H9 (cell line): ENCODE measurements at regions not wholly inside any gene's neighbourhood (a gene's known extent, or its start where the extent isn't known, plus 50 kb on each side); places are given as distances from the start of the nearest gene placed in this dataset.

ENCODE experiments used
- DNase-seq: peaks from one replicate; pipeline ENCODE4 v3.0.0-alpha.2; 2017
- H2AFZ ChIP-seq: one replicate; pipeline ENCODE4 v1.6.1; 2013; ENCODE audit warnings: mild to moderate bottlenecking, low read length, control low read depth, moderate library complexity
- H2AK5ac ChIP-seq: 2 replicates; pipeline ENCODE4 v1.6.1; 2013; ENCODE audit warnings: low read length, control low read depth, mixed read lengths; ENCODE audit not compliant: insufficient read length
- H2BK120ac ChIP-seq: one replicate; pipeline ENCODE4 v1.6.1; 2013; ENCODE audit warnings: low read depth, mild to moderate bottlenecking, low read length, control low read depth, inconsistent platforms; ENCODE audit not compliant: poor library complexity, severe bottlenecking
- H2BK12ac ChIP-seq: 2 replicates; pipeline ENCODE4 v1.6.1; 2013; ENCODE audit warnings: low read length, control low read depth, mixed read lengths, low read depth; ENCODE audit not compliant: insufficient read length
- H2BK15ac ChIP-seq: 2 replicates; pipeline ENCODE4 v1.6.1; 2013; ENCODE audit warnings: low read depth, low read length, control low read depth
- H2BK20ac ChIP-seq: one replicate; pipeline ENCODE4 v1.6.1; 2013; ENCODE audit warnings: low read depth, mild to moderate bottlenecking, low read length, control low read depth, inconsistent platforms; ENCODE audit not compliant: poor library complexity, severe bottlenecking
- H2BK5ac ChIP-seq: 2 replicates; pipeline ENCODE4 v1.6.1; 2013; ENCODE audit warnings: low read length, control low read depth, mixed read lengths; ENCODE audit not compliant: insufficient read length
- H3K14ac ChIP-seq: 2 replicates; pipeline ENCODE4 v1.6.1; 2013; ENCODE audit warnings: low read length, control low read depth; ENCODE audit not compliant: insufficient read depth
- H3K18ac ChIP-seq: 2 replicates; pipeline ENCODE4 v1.6.1; 2013; ENCODE audit warnings: low read depth, mild to moderate bottlenecking, mixed read lengths, low read length, control low read depth; ENCODE audit not compliant: insufficient read length
- H3K23ac ChIP-seq: 2 replicates; pipeline ENCODE4 v1.6.1; 2013; ENCODE audit warnings: low read length, control low read depth, mixed read lengths, low read depth; ENCODE audit not compliant: insufficient read length
- H3K23me2 ChIP-seq: 2 replicates; pipeline ENCODE4 v1.6.1; 2013; ENCODE audit warnings: low read depth, mild to moderate bottlenecking, mixed read lengths, low read length, control low read depth; ENCODE audit not compliant: insufficient read length, poor library complexity, severe bottlenecking
- H3K27ac ChIP-seq: 2 replicates; pipeline ENCODE4 v1.5.1; 2013; ENCODE audit warnings: low read length, control low read depth, mixed read lengths, low read depth; ENCODE audit not compliant: insufficient read length
- H3K27me3 ChIP-seq: 2 replicates; pipeline ENCODE4 v1.6.1; 2013; ENCODE audit warnings: low read length, control low read depth, inconsistent platforms; ENCODE audit not compliant: insufficient read depth
- H3K4ac ChIP-seq: 2 replicates; pipeline ENCODE4 v1.6.1; 2013; ENCODE audit warnings: low read depth, mild to moderate bottlenecking, control low read depth, inconsistent platforms, low read length, moderate library complexity
- H3K4me1 ChIP-seq: 2 replicates; pipeline ENCODE4 v1.6.1; 2013; ENCODE audit warnings: low read length, control low read depth, inconsistent platforms; ENCODE audit not compliant: insufficient read depth
- H3K4me2 ChIP-seq: 2 replicates; pipeline ENCODE4 v1.6.1; 2013; ENCODE audit warnings: low read length, control low read depth, mixed read lengths; ENCODE audit not compliant: insufficient read length, insufficient read depth
- H3K56ac ChIP-seq: 2 replicates; pipeline ENCODE4 v1.6.1; 2013; ENCODE audit warnings: low read depth, mild to moderate bottlenecking, mixed read lengths, low read length, control low read depth; ENCODE audit not compliant: insufficient read length
- H3K79me1 ChIP-seq: 2 replicates; pipeline ENCODE4 v1.6.1; 2013; ENCODE audit warnings: low read depth, mild to moderate bottlenecking, moderate library complexity, low read length, control low read depth, inconsistent platforms; ENCODE audit not compliant: insufficient read depth, poor library complexity, severe bottlenecking
- H3K79me2 ChIP-seq: 2 replicates; pipeline ENCODE4 v1.6.1; 2013; ENCODE audit warnings: low read length, control low read depth, inconsistent platforms; ENCODE audit not compliant: insufficient read depth
- H3K9ac ChIP-seq: 2 replicates; pipeline ENCODE4 v1.6.1; 2013; ENCODE audit warnings: low read length, control low read depth, mixed read lengths; ENCODE audit not compliant: insufficient read length; ENCODE audit errors: extremely low read depth
- H3K9me3 ChIP-seq: one replicate; pipeline ENCODE4 v1.6.1; 2013; ENCODE audit warnings: low read depth, low read length, inconsistent platforms; ENCODE audit not compliant: control insufficient read depth
- H3T11ph ChIP-seq: one replicate; pipeline ENCODE4 v1.6.1; 2013; ENCODE audit warnings: mild to moderate bottlenecking, low read length, control low read depth, inconsistent platforms
- H4K20me1 ChIP-seq: one replicate; pipeline ENCODE4 v1.6.1; 2013; ENCODE audit not compliant: control insufficient read depth, insufficient read length, insufficient read depth
- H4K5ac ChIP-seq: 2 replicates; pipeline ENCODE4 v1.6.1; 2013; ENCODE audit warnings: low read depth, mild to moderate bottlenecking, mixed read lengths, low read length, control low read depth; ENCODE audit not compliant: insufficient read length
- H4K8ac ChIP-seq: replicated peaks from 2 replicates; pipeline ENCODE4 v1.6.1; 2013; ENCODE audit warnings: low read length, control low read depth, mixed read lengths, low read depth; ENCODE audit not compliant: insufficient read length
- H4K91ac ChIP-seq: 2 replicates; pipeline ENCODE4 v1.6.1; 2013; ENCODE audit warnings: low read depth, mild to moderate bottlenecking, moderate library complexity, mixed read lengths, low read length, control low read depth; ENCODE audit not compliant: insufficient read length
- H3K27ac Mint-ChIP-seq, 3 experiments: 2 replicates in 2 of 3; 3 replicates in 1 of 3; pipeline ENCODE4 v1.8.0; 2020 to 2021; ENCODE audit warnings: mixed read lengths in 3 of 3, mild to moderate bottlenecking in 1 of 3, moderate library complexity in 1 of 3
- H3K27me3 Mint-ChIP-seq: 2 replicates; pipeline ENCODE4 v1.8.0; 2021; ENCODE audit warnings: low read depth, mild to moderate bottlenecking, moderate library complexity, mixed read lengths
- H3K36me3 Mint-ChIP-seq, 3 experiments: 2 replicates in 2 of 3; 3 replicates in 1 of 3; pipeline ENCODE4 v1.8.0; 2020 to 2021; ENCODE audit warnings: low read depth in 3 of 3, mixed read lengths in 3 of 3; ENCODE audit not compliant: insufficient read depth in 1 of 3
- H3K4me1 Mint-ChIP-seq, 2 experiments: 2 replicates each; pipeline ENCODE4 v1.8.0; 2020; ENCODE audit warnings: mixed read lengths in 2 of 2
- H3K4me3 Mint-ChIP-seq, 2 experiments: 2 replicates in 1 of 2; 3 replicates in 1 of 2; pipeline ENCODE4 v1.8.0; 2020 to 2021; ENCODE audit warnings: mild to moderate bottlenecking in 2 of 2, mixed read lengths in 2 of 2, moderate library complexity in 1 of 2
- H3K9me3 Mint-ChIP-seq, 2 experiments: 2 replicates in 1 of 2; 3 replicates in 1 of 2; pipeline ENCODE4 v1.8.0; 2020; ENCODE audit warnings: mild to moderate bottlenecking in 2 of 2, mixed read lengths in 2 of 2, moderate library complexity in 1 of 2
- CTCF ChIP-seq: fragments of 200-600 bp; sonication (generic); conservative IDR thresholded peaks from 3 replicates; pipeline ENCODE4 v1.8.0; 2021; ENCODE audit warnings: antibody characterized with exemption, mild to moderate bottlenecking
- WGBS: extraction: QIAGEN DNeasy Blood & Tissue Kit; methylation state at CpG from one replicate; pipeline ENCODE4 v1.1.7; 2013; ENCODE audit warnings: missing lambda C conversion rate, low lambda C conversion rate, mixed read lengths; ENCODE audit not compliant: insufficient read length; ENCODE audit errors: extremely low coverage; 5-methylcytosine and 5-hydroxymethylcytosine counted together

DNA sequence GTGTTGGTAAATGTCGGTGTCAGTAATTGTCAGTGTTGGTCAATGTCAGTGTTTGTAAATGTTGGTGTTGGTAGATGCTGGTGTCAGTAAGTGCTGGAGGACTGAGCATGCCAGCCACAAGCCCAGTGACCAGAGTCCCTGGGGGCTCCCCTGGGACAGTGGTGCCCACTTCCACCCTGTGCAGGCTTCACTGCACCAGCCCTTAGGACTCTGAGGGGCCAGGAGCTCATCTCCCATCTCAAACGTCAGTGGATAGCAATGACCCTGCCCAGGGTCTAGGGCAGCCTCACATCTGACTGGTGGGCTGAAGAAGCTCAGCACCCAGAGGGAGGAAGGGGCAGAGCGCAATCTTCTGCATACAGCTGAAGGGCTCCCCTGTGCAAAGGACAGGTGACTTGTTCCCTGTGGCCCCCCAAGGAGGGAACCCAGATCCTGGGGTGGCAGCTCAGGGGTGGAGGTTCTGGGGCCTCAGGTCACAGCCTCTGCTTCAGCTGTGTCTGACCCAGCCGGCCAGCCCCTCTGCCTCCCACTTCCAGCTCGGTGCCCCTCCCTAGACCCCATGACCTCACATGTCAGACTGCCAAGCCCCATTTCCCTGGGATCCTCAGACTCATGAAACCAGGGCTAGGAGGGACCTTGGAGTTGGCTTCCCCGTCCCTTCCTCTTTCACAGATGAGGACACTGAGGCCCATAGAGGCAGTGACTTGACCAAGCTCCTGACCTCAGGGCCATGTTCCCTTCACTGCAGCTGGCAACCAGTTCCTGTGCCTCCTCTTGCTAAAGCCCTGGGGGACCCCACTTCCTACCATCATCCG is 138.4 kb downstream of the CRYBB2 start:
- no peak overlapping the region for H4K8ac ChIP-seq

More for the DNA sequence above, 138.4 kb downstream of the CRYBB2 start:
- H3K9me3 ChIP-seq, result no peaks in the 10 kb centered on the region
- DNase-seq, result no peak
- no peaks in the 10 kb centered on the region for H3K23me2 ChIP-seq
- H2BK5ac ChIP-seq, result no peak overlapping the region
- WGBS, result no CpG with 5 or more reads among the region's 7 CpGs
- H3K9ac ChIP-seq, result no peak overlapping the region
- no peak overlapping the region for H2BK20ac ChIP-seq
- H3K14ac ChIP-seq, result no peak overlapping the region
- no peak overlapping the region for H3K4me2 ChIP-seq
- no peaks in the 10 kb centered on the region for H3K9me3 Mint-ChIP-seq
- H3K27me3 ChIP-seq, result no peaks in the 10 kb centered on the region
- H3K36me3 Mint-ChIP-seq, result peaks cover 17 to 38% (median 25%) of the 10 kb centered on the region in 3 experiments
- no peak overlapping the region for H2AFZ ChIP-seq
- H2BK120ac ChIP-seq, result no peak overlapping the region
- H3K23ac ChIP-seq, result no peak overlapping the region
- no peak overlapping the region for H3K4me3 Mint-ChIP-seq
- peaks cover 2% of the 10 kb centered on the region for H4K20me1 ChIP-seq
- H3K4me1 Mint-ChIP-seq, result no peaks in the 10 kb centered on the region
- no peak overlapping the region for H4K5ac ChIP-seq
- no peak overlapping the region for H4K91ac ChIP-seq
- no peak overlapping the region for H3K18ac ChIP-seq
- H3K56ac ChIP-seq, result no peak overlapping the region
- no peak overlapping the region for H3K27ac Mint-ChIP-seq
- no peaks in the 10 kb centered on the region for H3K79me1 ChIP-seq
- H3K4me1 ChIP-seq, result no peaks in the 10 kb centered on the region
- H3K27me3 Mint-ChIP-seq, result no peaks in the 10 kb centered on the region
- H2AK5ac ChIP-seq, result no peak overlapping the region
- TF ChIP-seq CTCF, result no peak
- no peak overlapping the region for H3K27ac ChIP-seq
- no peaks in the 10 kb centered on the region for H3K79me2 ChIP-seq
- no peak overlapping the region for H3T11ph ChIP-seq
- H2BK12ac ChIP-seq, result no peak overlapping the region
- no peak overlapping the region for H3K4ac ChIP-seq
- H2BK15ac ChIP-seq, result no peak overlapping the region
